Activated CD4-positive, alpha-beta T cell treated with anti-CD3 and anti-CD28 coated beads, Interleukin-2, Interleukin-6, amounts not matched to agents 100 ng/mL and 50 ng/mL, durations not matched to agents 16 hours and 8 hours (primary cell): ENCODE measurements at regions not wholly inside any gene's neighbourhood (a gene's known extent, or its start where the extent isn't known, plus 50 kb on each side); places are given as distances from the start of the nearest gene placed in this dataset.
"Not testable (repeated sequence)": the region's sequence is repeated elsewhere in the genome, so short reads cannot be mapped to it uniquely, and the experiment has no call there.

Experiments used
- DNase-seq: peaks from one replicate; pipeline ENCODE4 v3.0.0-alpha.2; 2020

DNA sequence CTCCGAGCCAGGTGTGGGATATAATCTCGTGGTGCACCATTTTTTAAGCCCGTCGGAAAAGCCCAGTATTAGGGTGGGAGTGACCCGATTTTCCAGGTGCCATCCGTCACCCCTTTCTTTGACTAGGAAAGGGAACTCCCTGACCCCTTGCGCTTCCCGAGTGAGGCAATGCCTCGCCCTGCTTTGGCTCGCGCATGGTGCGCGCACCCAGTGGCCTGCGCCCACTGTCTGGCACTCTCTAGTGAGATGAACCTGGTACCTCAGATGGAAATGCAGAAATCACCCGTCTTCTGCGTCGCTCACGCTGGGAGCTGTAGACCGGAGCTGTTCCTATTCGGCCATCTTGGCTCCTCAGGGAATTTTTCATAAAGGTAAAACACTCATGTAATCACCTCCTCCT lies 63.9 kb downstream of the RWDD3 start:
- DNase-seq: not testable (repeated sequence)

DNA sequence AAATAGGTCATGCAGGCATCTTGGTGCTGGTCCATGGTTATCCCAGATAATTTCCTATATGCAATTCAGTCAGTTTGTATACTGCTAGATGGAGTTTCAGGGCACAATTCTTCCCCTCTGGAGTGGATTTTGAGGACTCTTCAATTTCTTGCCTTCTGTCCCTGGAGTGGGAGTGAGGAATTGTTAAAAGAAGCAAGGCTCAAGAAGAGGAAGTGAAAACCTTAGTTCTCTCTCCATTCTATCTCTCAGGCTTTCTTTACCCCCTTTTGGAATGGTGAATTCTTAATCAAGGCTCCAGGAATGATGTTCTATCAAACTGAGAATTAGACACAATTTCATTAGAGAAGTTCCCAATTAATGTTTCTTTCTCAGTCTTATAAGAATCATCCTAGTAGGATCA lies 67.1 kb downstream of the RWDD3 start:
- no peak for DNase-seq

DNA sequence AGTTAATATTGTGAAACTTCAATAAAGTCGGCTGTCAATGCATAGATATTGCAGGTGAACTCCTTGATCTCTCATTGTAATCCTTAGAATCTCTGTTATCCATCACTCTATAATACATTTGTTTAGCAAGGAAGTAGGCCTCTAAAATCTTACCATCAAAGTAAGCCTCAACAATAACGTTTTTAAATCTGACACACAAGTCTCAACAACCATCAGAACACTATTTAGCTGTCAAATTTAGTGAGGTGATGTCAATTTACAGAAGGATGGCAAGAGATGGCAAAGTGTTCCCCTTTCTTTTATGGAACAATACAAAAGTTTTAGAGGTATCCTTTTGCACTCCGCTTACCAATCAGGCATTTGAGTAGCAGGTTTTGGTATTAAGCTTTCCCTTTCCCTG lies 67.6 kb downstream of the RWDD3 start:
- DNase-seq: no peak

- DNase-seq: no peak
These were observed 70.8 kb downstream of the RWDD3 start for GRCh38 chr1:95304803-95305202.

DNA sequence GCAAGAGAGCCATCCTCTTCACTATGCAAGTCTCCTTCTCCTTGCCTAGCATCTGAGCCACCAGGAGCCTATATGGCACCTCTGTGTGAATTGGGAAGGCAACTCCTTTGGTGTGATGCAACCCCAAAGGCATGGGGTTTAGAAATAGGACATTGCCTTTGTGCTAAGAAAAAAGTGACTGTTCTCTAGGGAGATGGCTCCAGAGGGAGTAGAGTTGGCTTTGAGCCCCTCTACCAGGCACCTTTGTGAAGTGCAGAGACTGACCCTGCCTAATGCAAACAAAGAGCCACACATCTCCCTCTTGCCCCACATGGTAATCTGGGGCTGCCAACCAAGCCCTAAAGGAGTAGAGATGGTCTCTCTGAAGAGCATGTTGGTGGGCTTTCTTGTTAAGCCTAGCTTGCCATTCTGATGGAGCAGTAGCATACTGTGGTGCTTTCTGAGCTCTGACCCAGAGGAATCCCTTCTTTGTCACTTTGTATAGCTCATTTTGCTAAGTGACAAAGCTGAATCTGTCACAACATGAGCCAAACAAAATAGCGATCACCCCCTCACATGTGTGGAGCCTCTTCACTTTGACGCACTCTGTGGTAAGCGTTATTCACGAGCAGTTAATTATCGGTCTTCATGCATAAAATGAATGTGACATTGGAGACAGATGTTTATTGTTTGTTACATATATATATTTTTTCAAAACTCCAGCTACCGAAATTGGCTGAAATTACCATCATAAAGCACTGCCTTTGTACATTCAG lies 74.4 kb downstream of the RWDD3 start:
- no peak for DNase-seq

DNA sequence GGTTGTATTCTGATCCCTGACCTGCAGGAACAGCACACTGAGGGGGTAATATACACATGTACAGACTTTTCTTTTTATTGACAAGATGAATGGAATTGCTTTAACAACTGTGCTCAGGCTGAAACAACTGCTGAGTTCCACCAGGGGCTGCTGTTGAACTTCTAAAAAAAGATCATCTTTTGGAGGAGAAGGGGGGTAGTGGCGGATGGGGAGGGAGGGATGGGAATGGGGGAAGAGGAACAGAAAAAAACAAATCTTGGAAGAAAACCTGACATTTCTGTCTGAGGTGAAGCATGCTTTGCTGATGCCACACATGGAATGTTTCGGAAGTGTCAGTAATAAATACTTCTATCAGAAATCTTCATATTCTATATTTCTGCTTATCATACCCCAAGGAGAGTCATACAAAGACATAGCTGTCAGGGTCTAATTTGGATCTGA lies 75.0 kb downstream of the RWDD3 start:
- DNase-seq: no peak

GRCh38 chr1:95311014-95311413 lies 77.0 kb downstream of the RWDD3 start:
- DNase-seq: no peak

DNA sequence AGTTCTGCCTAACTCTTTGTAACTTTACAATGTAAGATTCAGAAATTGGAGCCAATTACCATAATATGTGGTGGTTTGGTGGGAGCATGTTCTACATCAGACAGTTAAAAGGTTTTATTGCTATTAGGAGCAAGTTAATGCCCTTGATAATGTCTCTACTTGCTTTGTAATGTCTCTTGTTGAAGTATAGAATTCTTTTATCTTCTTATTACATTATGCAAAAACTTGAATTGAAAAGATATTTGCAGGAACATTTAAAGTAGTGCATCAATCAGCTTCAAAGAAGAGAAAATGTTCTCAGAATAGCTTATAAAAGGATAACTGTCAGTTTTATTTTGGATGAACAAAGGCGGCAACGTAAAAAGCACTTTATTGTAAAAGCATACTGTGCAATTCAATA lies 77.8 kb downstream of the RWDD3 start:
- no peak for DNase-seq

- DNase-seq: no peak
These were observed 78.2 kb downstream of the RWDD3 start for GRCh38 chr1:95312181-95312580.

DNA sequence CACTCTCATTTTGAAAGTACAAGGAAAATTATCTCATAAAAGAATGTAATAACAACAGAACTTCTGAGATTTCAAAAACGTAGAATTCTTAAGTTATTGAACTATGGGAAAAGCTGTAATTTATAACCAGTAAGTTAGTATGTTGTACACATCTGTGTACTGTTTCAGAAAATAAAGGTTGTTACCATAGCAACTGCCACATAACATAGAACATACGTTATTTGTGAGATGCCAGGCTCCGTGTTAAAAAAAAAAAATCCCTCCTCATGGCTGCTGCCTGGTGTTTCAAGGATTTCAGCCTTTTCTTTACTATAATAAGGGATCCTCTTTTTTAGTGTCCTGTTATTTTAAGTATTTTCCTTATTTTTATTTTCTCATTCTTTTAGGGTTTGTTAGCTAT lies 79.5 kb downstream of the RWDD3 start:
- DNase-seq: no peak

- no peak for DNase-seq
These were observed 87.5 kb downstream of the RWDD3 start for GRCh38 chr1:95321531-95321930.

- no peak for DNase-seq
These were observed 89.1 kb downstream of the RWDD3 start for GRCh38 chr1:95323123-95323522.

GRCh38 chr1:95325349-95325748 lies 91.3 kb downstream of the RWDD3 start:
- no peak for DNase-seq

DNA sequence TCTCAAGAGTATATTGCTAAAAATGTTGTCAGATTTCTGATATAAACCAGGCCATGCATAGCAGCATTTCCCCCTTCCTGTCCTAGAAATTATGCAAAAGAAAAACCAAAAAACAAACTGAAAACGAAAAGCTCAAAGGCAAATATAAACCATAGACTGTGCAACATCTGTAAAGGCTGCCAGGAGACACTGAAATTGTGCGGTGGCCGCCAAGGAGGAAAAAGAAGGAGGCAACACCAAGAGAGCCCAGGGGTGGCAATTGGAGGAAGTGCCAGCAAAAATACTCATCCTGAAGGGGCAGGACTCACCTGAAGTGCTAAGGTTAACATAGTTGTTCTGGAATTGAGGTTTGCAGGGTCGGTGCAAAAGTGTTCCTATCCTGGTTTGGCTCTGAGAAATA lies 92.0 kb downstream of the RWDD3 start:
- no peak for DNase-seq

DNA sequence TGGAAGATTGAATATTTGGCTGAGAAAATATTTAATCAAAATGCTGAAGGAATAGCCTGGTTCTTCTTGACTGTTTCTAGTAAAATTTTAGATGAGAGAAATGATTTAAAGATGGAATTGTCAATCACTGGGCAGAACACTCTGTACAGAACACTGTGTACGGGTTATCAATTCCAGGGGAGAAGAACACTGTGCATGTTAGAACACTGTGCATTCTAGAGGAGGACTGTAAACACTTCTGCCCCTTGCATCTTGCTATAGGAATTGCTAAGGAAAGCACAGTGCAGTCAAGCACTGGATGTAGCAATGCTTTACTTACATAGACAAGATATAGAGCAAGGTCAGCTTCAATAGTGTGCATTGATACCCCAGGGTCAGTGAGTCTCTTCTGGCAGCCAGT lies 98.7 kb downstream of the RWDD3 start:
- DNase-seq: no peak

- DNase-seq: no peak
These were observed 105.4 kb downstream of the RWDD3 start for GRCh38 chr1:95339377-95339776.

DNA sequence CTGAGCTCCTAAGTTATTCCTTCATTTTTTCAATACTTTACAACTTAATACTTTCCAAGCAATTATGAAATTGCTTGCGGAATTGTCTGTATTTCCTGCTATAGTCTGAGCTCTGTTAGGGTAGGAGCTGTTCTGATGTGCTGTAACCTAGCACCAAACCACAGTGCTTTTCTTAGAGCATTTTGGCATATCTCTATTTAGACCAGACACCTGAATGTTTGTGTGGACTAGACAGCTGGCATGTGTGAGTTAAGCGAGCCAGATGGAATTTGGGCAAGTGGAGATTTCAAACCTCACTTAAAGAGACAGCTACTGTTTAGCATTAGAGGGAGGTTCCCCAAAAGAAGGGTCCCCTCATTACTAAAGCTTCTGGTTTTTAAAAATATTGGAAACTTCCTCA lies 106.1 kb downstream of the RWDD3 start:
- DNase-seq: no peak

- no peak for DNase-seq
These were observed 118.8 kb downstream of the RWDD3 start for GRCh38 chr1:95352767-95353166.

GRCh38 chr1:95353194-95353593 lies 119.2 kb downstream of the RWDD3 start:
- DNase-seq: no peak

DNA sequence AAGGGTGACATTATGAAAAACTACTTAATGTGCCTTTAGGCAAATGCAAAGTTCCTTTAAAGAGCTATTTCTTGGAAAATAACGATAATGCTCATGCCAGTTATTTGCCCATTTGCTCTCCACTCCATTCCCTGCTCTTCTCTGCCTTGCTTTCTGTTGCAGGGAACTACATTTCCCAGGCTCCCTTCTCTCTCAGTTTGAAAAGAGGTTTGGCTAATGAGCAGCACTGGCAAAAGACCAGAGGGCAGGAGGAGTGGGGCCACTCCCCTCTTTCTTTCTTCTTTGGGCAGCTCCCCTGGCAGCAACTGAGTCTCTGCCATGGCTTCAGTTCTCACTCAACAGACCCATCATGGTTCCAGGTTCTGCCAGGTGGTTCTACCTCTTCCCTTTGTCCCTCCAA lies 130.5 kb downstream of the RWDD3 start:
- DNase-seq: no peak

DNA sequence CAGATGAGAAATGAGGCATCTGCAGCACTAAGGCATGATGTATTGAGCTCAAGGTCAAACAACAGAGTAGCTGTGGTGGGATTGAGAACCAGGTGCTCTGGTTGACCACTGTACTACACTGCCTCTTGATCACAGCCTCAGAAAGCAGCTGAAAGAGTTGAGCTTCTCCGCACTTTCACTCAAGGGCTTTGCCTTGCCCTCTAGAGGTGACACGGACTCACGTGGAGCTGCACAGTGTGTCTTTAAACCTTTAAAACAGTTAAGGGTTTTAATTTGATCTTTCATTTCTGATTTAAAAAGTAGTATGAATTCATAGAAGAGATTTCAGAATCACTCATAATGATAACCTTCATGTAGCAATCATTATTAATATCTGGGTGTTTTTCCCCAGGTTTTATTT lies 132.5 kb downstream of the RWDD3 start:
- DNase-seq: no peak

DNA sequence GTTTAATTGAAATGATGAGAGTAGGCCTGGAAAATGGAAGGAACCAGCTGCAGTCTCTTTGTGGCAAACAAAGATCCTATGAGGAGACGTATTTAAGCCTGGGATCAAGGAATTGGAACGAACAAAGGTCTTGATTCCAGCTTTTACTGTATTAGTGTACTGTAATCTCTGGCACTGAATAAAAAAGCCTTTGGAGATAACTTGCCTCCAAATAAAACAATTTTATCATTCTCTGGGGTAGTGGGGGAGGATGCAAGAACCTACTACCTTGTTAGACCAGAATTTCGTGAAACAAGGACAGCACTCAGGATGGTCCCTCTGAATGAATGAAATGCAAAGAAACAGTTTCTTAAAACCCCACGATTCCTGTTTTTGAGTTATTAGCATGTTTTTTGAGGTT lies 134.2 kb downstream of the RWDD3 start:
- DNase-seq: no peak

GRCh38 chr1:95369985-95370690 lies 136.1 kb downstream of the RWDD3 start:
- no peak for DNase-seq

DNA sequence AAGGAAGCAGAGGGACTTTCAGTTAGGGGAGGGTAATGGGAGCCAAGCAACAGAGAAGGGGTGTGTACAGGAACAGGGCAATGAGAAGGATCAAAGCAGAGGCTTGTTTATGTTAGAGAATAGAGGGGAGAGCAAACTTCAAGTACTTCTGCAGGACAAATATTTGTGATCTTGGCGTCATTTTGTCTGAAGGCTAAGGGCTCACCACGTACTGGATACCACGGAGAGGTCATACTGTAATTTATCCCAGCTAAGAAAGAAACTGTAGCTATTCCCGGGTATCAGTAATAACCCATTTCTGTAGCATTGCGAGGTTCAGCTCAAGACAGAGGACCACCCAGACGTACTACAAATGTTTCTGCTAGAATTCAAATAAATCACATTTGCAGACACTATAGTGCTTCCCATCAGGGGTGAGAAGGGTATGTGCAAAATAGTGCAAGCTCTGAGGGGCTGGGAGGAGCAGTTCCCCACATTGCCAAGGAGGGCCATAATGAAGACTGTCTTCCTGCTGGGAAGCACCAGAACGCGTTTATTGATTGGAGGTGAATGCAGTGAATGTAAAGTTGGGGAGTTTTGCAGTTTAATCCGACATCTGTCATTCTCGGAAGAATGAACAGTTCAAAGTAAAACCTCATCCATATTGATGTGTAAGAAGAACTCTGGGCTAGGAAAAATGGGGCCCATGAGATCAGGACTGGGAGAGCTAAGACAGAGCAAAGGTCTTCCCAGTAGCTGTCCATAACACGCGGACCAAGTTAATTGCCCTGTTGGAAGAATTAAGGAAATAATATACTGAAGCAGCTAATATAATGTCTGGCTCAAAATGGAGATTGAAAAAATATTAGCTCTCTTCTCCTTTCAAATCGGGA lies 136.9 kb downstream of the RWDD3 start:
- DNase-seq: no peak
